GM04503 (cell line): ENCODE measurements at regions not wholly inside any gene's neighbourhood (a gene's known extent, or its start where the extent isn't known, plus 50 kb on each side); places are given as distances from the start of the nearest gene placed in this dataset.
"Not testable (repeated sequence)": the region's sequence is repeated elsewhere in the genome, so short reads cannot be mapped to it uniquely, and the experiment has no call there.

Source experiments
- DNase-seq: peaks from one replicate; pipeline ENCODE4 v3.0.0-alpha.2; 2012; ENCODE audit warnings: low read depth

GRCh38 chr14:44616204-44616603, 109.1 kb upstream of the FSCB start:
- DNase-seq: no peak

- no peak for DNase-seq
Measured at GRCh38 chr14:44613061-44613712, 106.1 kb upstream of the FSCB start.

GRCh38 chr14:44612002-44612401, 104.9 kb upstream of the FSCB start:
- DNase-seq: no peak

- no peak for DNase-seq
Measured at GRCh38 chr14:44609876-44610510, 102.9 kb upstream of the FSCB start.

GRCh38 chr14:44609201-44609600, 102.1 kb upstream of the FSCB start:
- no peak for DNase-seq

GRCh38 chr14:44607701-44608100, 100.6 kb upstream of the FSCB start:
- no peak for DNase-seq

- DNase-seq: no peak
Measured at GRCh38 chr14:44606576-44606975, 99.5 kb upstream of the FSCB start.

GRCh38 chr14:44601266-44601665, 94.2 kb upstream of the FSCB start:
- DNase-seq: not testable (repeated sequence)

- DNase-seq: no peak
Measured at GRCh38 chr14:44589180-44589579, 82.1 kb upstream of the FSCB start.

- DNase-seq: no peak
Measured at GRCh38 chr14:44586910-44587309, 79.8 kb upstream of the FSCB start.

- DNase-seq: no peak
Measured at GRCh38 chr14:44576356-44576755, 69.3 kb upstream of the FSCB start.

GRCh38 chr14:44567997-44568396, 60.9 kb upstream of the FSCB start:
- no peak for DNase-seq

- no peak for DNase-seq
Measured at GRCh38 chr14:44565968-44566367, 58.9 kb upstream of the FSCB start.

- no peak for DNase-seq
Measured at GRCh38 chr14:44564908-44565307, 57.8 kb upstream of the FSCB start.
